IMR-90 (cell line): ENCODE measurements at regions not wholly inside any gene's neighbourhood (a gene's known extent, or its start where the extent isn't known, plus 50 kb on each side); places are given as distances from the start of the nearest gene placed in this dataset.

ENCODE experiments used
- BHLHE40 ChIP-seq: fragments of 150-350 bp; IDR thresholded peaks from 2 replicates; pipeline ENCODE4 v1.6.1; 2016; ENCODE audit warnings: mild to moderate bottlenecking, low read depth, low read length
- CEBPB ChIP-seq: IDR thresholded peaks from 2 replicates; pipeline ENCODE4 v1.6.1; 2012; ENCODE audit warnings: low read depth, low read length, improper control_type of control experiment
- FOS ChIP-seq: fragments of 150-350 bp; IDR thresholded peaks from 2 replicates; pipeline ENCODE4 v1.6.1; 2016; ENCODE audit warnings: low read depth, low read length
- MAFK ChIP-seq: IDR thresholded peaks from 2 replicates; pipeline ENCODE4 v1.6.1; 2012; ENCODE audit warnings: low read depth, low read length, improper control_type of control experiment
- MAZ ChIP-seq: IDR thresholded peaks from 2 replicates; pipeline ENCODE4 v1.6.1; 2012; ENCODE audit warnings: low read depth, mild to moderate bottlenecking, low read length, improper control_type of control experiment, moderate library complexity, borderline replicate concordance
- MXI1 ChIP-seq: IDR thresholded peaks from 2 replicates; pipeline ENCODE4 v1.6.1; 2012; ENCODE audit warnings: low read depth, mild to moderate bottlenecking, low read length, moderate library complexity, borderline replicate concordance
- NFE2L2 ChIP-seq: fragments of 150-350 bp; IDR thresholded peaks from 2 replicates; pipeline ENCODE4 v1.6.1; 2016; ENCODE audit warnings: low read depth, mild to moderate bottlenecking, low read length
- POLR2A ChIP-seq: IDR thresholded peaks from 2 replicates; pipeline ENCODE4 v1.6.1; 2012; ENCODE audit warnings: mild to moderate bottlenecking, low read depth, low read length
- RAD21 ChIP-seq: IDR thresholded peaks from 2 replicates; pipeline ENCODE4 v1.6.1; 2012; ENCODE audit warnings: low read length, improper control_type of control experiment
- RCOR1 ChIP-seq: IDR thresholded peaks from 2 replicates; pipeline ENCODE4 v1.6.1; 2012; ENCODE audit warnings: mild to moderate bottlenecking, low read length, improper control_type of control experiment; ENCODE audit not compliant: insufficient replicate concordance
- RFX5 ChIP-seq: IDR thresholded peaks from 2 replicates; pipeline ENCODE4 v1.8.0; 2012; ENCODE audit warnings: low read depth, mild to moderate bottlenecking, low read length, moderate library complexity
- SMC3 ChIP-seq: fragments of 150-350 bp; IDR thresholded peaks from 2 replicates; pipeline ENCODE4 v1.6.1; 2016; ENCODE audit warnings: low read depth, mild to moderate bottlenecking, antibody characterized with exemption, low read length, moderate library complexity
- USF2 ChIP-seq: fragments of 150-350 bp; IDR thresholded peaks from 2 replicates; pipeline ENCODE4 v1.6.1; 2017; ENCODE audit warnings: mild to moderate bottlenecking, antibody characterized with exemption, low read length, low read depth
- TF ChIP-seq, protein P1 (sequence below): conservative IDR thresholded peaks from 2 replicates; pipeline ENCODE4 v1.5.1; 2012; ENCODE audit warnings: mild to moderate bottlenecking, low read depth, low read length, improper control_type of control experiment

DNA sequence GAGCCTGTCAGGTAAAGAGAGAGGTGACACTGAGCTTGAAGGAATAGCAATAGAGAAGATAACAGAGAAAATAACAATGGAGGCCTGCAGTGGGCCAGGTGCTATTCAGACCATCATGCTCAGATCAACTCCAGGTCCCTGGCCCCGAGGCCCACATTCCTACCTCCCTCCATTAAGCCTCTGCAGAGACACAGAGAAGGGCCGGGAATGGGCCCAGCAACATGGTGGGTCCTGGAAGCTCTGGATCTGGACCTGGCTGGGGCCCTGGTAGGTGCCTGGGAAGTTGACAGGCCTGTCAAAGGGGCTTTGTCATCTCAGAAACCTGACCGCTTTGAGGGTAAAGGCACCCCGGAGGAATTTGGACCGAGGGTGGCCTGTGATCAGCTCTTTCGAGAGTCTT, 159.7 kb upstream of the GLI2 start:
- TF ChIP-seq, protein P1, sequence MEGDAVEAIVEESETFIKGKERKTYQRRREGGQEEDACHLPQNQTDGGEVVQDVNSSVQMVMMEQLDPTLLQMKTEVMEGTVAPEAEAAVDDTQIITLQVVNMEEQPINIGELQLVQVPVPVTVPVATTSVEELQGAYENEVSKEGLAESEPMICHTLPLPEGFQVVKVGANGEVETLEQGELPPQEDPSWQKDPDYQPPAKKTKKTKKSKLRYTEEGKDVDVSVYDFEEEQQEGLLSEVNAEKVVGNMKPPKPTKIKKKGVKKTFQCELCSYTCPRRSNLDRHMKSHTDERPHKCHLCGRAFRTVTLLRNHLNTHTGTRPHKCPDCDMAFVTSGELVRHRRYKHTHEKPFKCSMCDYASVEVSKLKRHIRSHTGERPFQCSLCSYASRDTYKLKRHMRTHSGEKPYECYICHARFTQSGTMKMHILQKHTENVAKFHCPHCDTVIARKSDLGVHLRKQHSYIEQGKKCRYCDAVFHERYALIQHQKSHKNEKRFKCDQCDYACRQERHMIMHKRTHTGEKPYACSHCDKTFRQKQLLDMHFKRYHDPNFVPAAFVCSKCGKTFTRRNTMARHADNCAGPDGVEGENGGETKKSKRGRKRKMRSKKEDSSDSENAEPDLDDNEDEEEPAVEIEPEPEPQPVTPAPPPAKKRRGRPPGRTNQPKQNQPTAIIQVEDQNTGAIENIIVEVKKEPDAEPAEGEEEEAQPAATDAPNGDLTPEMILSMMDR, result no peak
- TF ChIP-seq POLR2A (no peak), USF2 (no peak), FOS (no peak), RCOR1 (no peak), NFE2L2 (no peak), RAD21 (no peak), CEBPB (no peak), MAFK (no peak), RFX5 (no peak), BHLHE40 (no peak), MXI1 (no peak), SMC3 (no peak), MAZ (no peak)
